GM12878 (cell line): ENCODE measurements at regions not wholly inside any gene's neighbourhood (a gene's known extent, or its start where the extent isn't known, plus 50 kb on each side); places are given as distances from the start of the nearest gene placed in this dataset.

Source experiments
- ATAC-seq: fragments of 200-7000 bp; cut with Tn5 transposase; 3 replicates; pipeline ENCODE4 v1.9.1; 2020; ENCODE audit warnings: mild to moderate bottlenecking, moderate library complexity
- BruUV-seq: library from RNA; stranded (reverse); fragments of 400-500 nt; replicated peaks from 2 replicates; lab custom pipeline; 2021; lab: Mats Ljungman, UMichigan
- CTCF ChIA-PET: fragments of 300-600 bp; sonication (Branson Sonifier 250); formaldehyde crosslinking; extraction: SDS; loops from one replicate; lab custom pipeline; 2021; ENCODE audit warnings: inconsistent platforms; lab: Yijun Ruan, JAX
- POLR2A ChIA-PET: fragments of 350-600 bp; formaldehyde crosslinking; extraction: SDS; loops from one replicate; lab custom pipeline; 2021; ENCODE audit warnings: inconsistent platforms; lab: Charles Lee
- RAD21 ChIA-PET: fragments of 300-600 bp; sonication (Branson Sonifier 250); formaldehyde crosslinking; loops from one replicate; lab custom pipeline; 2023; ENCODE audit warnings: antibody characterized with exemption; ENCODE audit not compliant: unreplicated experiment; lab: Charles Lee
- SMC1A ChIA-PET: fragments of 300-600 bp; sonication (Branson Sonifier 250); formaldehyde crosslinking; loops from one replicate; lab custom pipeline; 2023; ENCODE audit not compliant: unreplicated experiment, uncharacterized antibody; lab: Charles Lee
- DNase-seq: peaks from one replicate; pipeline ENCODE4 v3.0.0-alpha.2; 2011; ENCODE audit warnings: low read depth, low spot score
- FAIRE-seq: peaks from 3 replicates; lab custom pipeline; 2011; peaks lifted over from hg19 to GRCh38; lab: Jason Lieb, UNC
- H2AFZ ChIP-seq: 2 replicates; pipeline ENCODE4 v1.6.0; 2011; ENCODE audit warnings: low read depth, low read length, control low read depth; ENCODE audit not compliant: control insufficient read depth
- H3K27ac ChIP-seq: 2 replicates; pipeline ENCODE4 v1.5.1; 2011; ENCODE audit warnings: control low read depth; ENCODE audit not compliant: control insufficient read depth, insufficient read depth
- H3K27me3 ChIP-seq, 2 experiments: replicated peaks in 1 of 2; 2 replicates each; pipeline versions ENCODE4 v1.6.0 to v1.6.1; 2011; ENCODE audit warnings: low read length in 1 of 2; ENCODE audit not compliant: control insufficient read depth in 2 of 2, insufficient read depth in 2 of 2
- H3K36me3 ChIP-seq, 2 experiments: 2 replicates each; pipeline ENCODE4 v1.5.1; 2011; ENCODE audit warnings: low read length in 1 of 2; ENCODE audit not compliant: control insufficient read depth in 2 of 2, insufficient read depth in 2 of 2
- H3K4me1 ChIP-seq: 2 replicates; pipeline ENCODE4 v1.6.1; 2011; ENCODE audit warnings: mild to moderate bottlenecking, low read length, moderate library complexity, mixed read lengths; ENCODE audit not compliant: control insufficient read depth, insufficient read depth
- H3K4me2 ChIP-seq: 2 replicates; pipeline ENCODE4 v1.6.0; 2011; ENCODE audit warnings: control low read depth; ENCODE audit not compliant: control insufficient read depth, insufficient read depth
- H3K4me3 ChIP-seq: fragments of 200-600 bp; sonication (generic); 2 replicates; pipeline ENCODE4 v1.5.1; 2016
- H3K79me2 ChIP-seq: 2 replicates; pipeline ENCODE4 v1.6.0; 2011; ENCODE audit warnings: low read length; ENCODE audit not compliant: control insufficient read depth, insufficient read depth
- H3K9ac ChIP-seq: 2 replicates; pipeline ENCODE4 v1.8.0; 2011; ENCODE audit warnings: low read length, control low read depth, mixed read lengths; ENCODE audit not compliant: control insufficient read depth, insufficient read depth
- H3K9me3 ChIP-seq: replicated peaks from 3 replicates; pipeline ENCODE4 v1.5.1; 2011; ENCODE audit warnings: mild to moderate bottlenecking, low read length; ENCODE audit not compliant: control insufficient read depth, insufficient read depth
- H4K20me1 ChIP-seq: 2 replicates; pipeline ENCODE4 v1.6.0; 2011; ENCODE audit not compliant: control insufficient read depth, insufficient read depth
- CHD4 ChIP-seq: fragments of 200-600 bp; sonication (generic); IDR thresholded peaks from 2 replicates; pipeline ENCODE4 v1.6.1; 2016; ENCODE audit warnings: mild to moderate bottlenecking
- E2F8 ChIP-seq: fragments of 450-650 bp; IDR thresholded peaks from 2 replicates; pipeline ENCODE4 v1.6.1; 2018; ENCODE audit warnings: mild to moderate bottlenecking, low read depth, moderate library complexity; ENCODE audit not compliant: partially characterized antibody
- ETV6 ChIP-seq, 2 experiments: fragments of 450-650 bp in 1 of 2; IDR thresholded peaks in 1 of 2; conservative IDR thresholded peaks in 1 of 2; 2 replicates each; pipeline ENCODE4 v1.6.1; 2014; ENCODE audit warnings: antibody characterized with exemption in 1 of 2, borderline replicate concordance in 1 of 2, low read depth in 1 of 2, mild to moderate bottlenecking in 1 of 2, moderate library complexity in 1 of 2
- KLF5 ChIP-seq: fragments of 450-650 bp; IDR thresholded peaks from 2 replicates; pipeline ENCODE4 v1.6.1; 2014; ENCODE audit warnings: mild to moderate bottlenecking; ENCODE audit not compliant: partially characterized antibody
- LARP7 ChIP-seq: fragments of 450-650 bp; IDR thresholded peaks from 2 replicates; pipeline ENCODE4 v1.6.1; 2017; ENCODE audit warnings: mild to moderate bottlenecking
- MEF2B ChIP-seq: fragments of 450-650 bp; IDR thresholded peaks from 2 replicates; pipeline ENCODE4 v1.6.1; 2018; ENCODE audit warnings: mild to moderate bottlenecking, moderate library complexity; ENCODE audit not compliant: partially characterized antibody, poor library complexity, severe bottlenecking
- MTA2 ChIP-seq: fragments of 450-650 bp; IDR thresholded peaks from 2 replicates; pipeline ENCODE4 v1.6.1; 2016; ENCODE audit warnings: low read depth, mild to moderate bottlenecking, moderate library complexity
- POLR2AphosphoS2 ChIP-seq: IDR thresholded peaks from 2 replicates; pipeline ENCODE4 v1.6.1; 2011; ENCODE audit warnings: low read depth, mild to moderate bottlenecking, low read length, improper control_type of control experiment, moderate library complexity
- TCF7 ChIP-seq: IDR thresholded peaks from 2 replicates; pipeline ENCODE4 v1.6.1; 2014; ENCODE audit warnings: antibody characterized with exemption, borderline replicate concordance
- ZNF217 ChIP-seq: fragments of 450-650 bp; IDR thresholded peaks from 2 replicates; pipeline ENCODE4 v1.6.1; 2017; ENCODE audit warnings: antibody characterized with exemption, mild to moderate bottlenecking
- WGBS: methylation state at CpG from one replicate; pipeline ENCODE4 v1.1.6; 2016; ENCODE audit warnings: low lambda C conversion rate; ENCODE audit not compliant: insufficient replicate concordance, insufficient coverage; ENCODE audit errors: missing lambda C conversion rate; 5-methylcytosine and 5-hydroxymethylcytosine counted together
- in situ Hi-C: fragments of 300-500 bp; cut with MboI; formaldehyde crosslinking; loops from 9 replicates; pipeline ENCODE4 v1.14.3; 2018; ENCODE audit warnings: mixed read lengths
- intact Hi-C: fragments of 100-400 bp; cut with micrococcal nuclease; formaldehyde crosslinking; loops from one replicate; pipeline ENCODE4 v1.14.2; 2022; ENCODE audit not compliant: unreplicated experiment
- TF ChIP-seq, protein P1 (sequence below): IDR thresholded peaks from 2 replicates; pipeline ENCODE4 v1.6.1; 2011; ENCODE audit warnings: low read depth, low read length, improper control_type of control experiment, borderline replicate concordance
- TF ChIP-seq, protein P2 (sequence below): fragments of 450-650 bp; IDR thresholded peaks from 2 replicates; pipeline ENCODE4 v1.6.1; 2014; ENCODE audit warnings: mild to moderate bottlenecking

GRCh38 chr10:6894405-6894804 lies 314.3 kb upstream of the PRKCQ start:
- Histone ChIP-seq H3K79me2 (no peaks in the 10 kb centered on the region), H3K4me1 (no peaks in the 10 kb centered on the region), H3K9me3 (no peaks in the 10 kb centered on the region), H3K4me2 (no peak overlapping the region), H3K27ac (no peak overlapping the region), H3K27me3 (peaks cover 0 to 2% of the 10 kb centered on the region in 2 experiments; a peak in 3 of 4 replicates), H3K4me3 (no peak overlapping the region), H3K9ac (no peak overlapping the region), H4K20me1 (no peaks in the 10 kb centered on the region), H2AFZ (no peak overlapping the region), H3K36me3 (no peaks in the 10 kb centered on the region)
- FAIRE-seq (no peak), ATAC-seq (no peak), DNase-seq (no peak)
- RAD21 ChIA-PET = no interaction called here
- 21% methylated on average over 2 of the region's 2 CpGs for WGBS
- BruUV-seq = no TSS peak
- POLR2A ChIA-PET = interaction anchor here (0.6 kb wide), 1 partner anchor 198 kb away, joined by 3 read pairs; no protein-coding TSS in a partner anchor
- in situ Hi-C loops = no loop called here
- TF ChIP-seq E2F8 (no peak), MTA2 (no peak), MEF2B (no peak), ETV6 (conservative IDR thresholded peaks at IDR 0.05 in 1 of 2, IDR thresholded peaks at IDR 0.05 in 1 of 2; ENCODE audit: borderline replicate concordance in 1 of 2, low read depth in 1 of 2) (no peak), KLF5 (no peak), CHD4 (no peak), POLR2AphosphoS2 (no peak), LARP7 (no peak), ZNF217 (no peak), TCF7 (no peak)
- TF ChIP-seq, protein P1, sequence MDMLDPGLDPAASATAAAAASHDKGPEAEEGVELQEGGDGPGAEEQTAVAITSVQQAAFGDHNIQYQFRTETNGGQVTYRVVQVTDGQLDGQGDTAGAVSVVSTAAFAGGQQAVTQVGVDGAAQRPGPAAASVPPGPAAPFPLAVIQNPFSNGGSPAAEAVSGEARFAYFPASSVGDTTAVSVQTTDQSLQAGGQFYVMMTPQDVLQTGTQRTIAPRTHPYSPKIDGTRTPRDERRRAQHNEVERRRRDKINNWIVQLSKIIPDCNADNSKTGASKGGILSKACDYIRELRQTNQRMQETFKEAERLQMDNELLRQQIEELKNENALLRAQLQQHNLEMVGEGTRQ = no peak
- TF ChIP-seq, protein P2, sequence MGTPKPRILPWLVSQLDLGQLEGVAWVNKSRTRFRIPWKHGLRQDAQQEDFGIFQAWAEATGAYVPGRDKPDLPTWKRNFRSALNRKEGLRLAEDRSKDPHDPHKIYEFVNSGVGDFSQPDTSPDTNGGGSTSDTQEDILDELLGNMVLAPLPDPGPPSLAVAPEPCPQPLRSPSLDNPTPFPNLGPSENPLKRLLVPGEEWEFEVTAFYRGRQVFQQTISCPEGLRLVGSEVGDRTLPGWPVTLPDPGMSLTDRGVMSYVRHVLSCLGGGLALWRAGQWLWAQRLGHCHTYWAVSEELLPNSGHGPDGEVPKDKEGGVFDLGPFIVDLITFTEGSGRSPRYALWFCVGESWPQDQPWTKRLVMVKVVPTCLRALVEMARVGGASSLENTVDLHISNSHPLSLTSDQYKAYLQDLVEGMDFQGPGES = no peak
- SMC1A ChIA-PET = no interaction called here
- CTCF ChIA-PET = no interaction called here
- intact Hi-C loops = no loop called here
